AG09319 (cell line): ENCODE measurements at regions not wholly inside any gene's neighbourhood (a gene's known extent, or its start where the extent isn't known, plus 50 kb on each side); places are given as distances from the start of the nearest gene placed in this dataset.

Experiments
- DNase-seq: peaks from one replicate; pipeline ENCODE4 v3.0.0-alpha.2; 2010; ENCODE audit warnings: low read depth; ENCODE audit errors: extremely low read depth
- CTCF ChIP-seq: IDR thresholded peaks from 2 replicates; pipeline ENCODE4 v1.5.1; 2011; ENCODE audit warnings: low read depth, mild to moderate bottlenecking, inconsistent platforms, low read length, moderate library complexity

DNA sequence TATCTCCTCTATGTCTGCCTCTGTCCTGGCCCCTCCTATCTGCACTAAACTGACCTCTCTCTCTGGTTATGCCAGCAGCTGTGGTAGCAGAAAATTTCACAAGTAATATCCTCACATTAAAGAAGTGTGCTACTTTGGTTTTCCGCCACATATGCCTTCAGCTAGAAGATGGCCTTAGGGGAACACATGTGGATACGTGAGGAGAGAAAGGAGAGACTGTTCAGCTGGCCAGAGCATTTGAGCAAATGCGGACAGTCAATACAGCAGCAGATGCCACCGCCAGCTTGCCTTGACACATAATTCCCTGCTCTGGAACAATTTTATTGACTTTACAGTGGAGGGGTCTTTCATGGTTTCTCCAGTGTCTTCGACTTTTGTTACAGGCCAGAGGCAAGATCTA lies 434.6 kb downstream of the TAF11L14 start:
- TF ChIP-seq CTCF = no peak
- no peak for DNase-seq

GRCh38 chr5:18069790-18070189 lies 435.5 kb downstream of the TAF11L14 start:
- no peak for DNase-seq
- no peak for TF ChIP-seq CTCF

DNA sequence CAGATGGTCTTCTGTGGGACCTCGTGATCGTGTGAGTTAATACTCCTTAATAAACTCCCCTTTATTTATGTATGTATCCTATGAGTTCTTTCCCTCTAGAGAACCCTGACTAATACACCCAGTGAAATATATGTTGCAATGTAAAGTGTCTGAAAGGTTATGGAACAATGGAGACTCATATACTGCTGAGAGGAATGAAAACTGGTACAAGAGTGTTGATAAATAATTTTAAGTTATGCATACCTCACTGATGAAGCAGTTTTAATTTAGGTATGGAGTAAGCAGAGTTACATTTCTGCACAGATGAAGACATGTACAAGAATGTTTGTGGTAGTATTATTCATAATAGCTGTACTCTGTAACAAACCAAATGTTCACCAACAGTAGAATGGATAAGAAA lies 438.3 kb downstream of the TAF11L14 start:
- TF ChIP-seq CTCF = no peak
- DNase-seq = no peak

DNA sequence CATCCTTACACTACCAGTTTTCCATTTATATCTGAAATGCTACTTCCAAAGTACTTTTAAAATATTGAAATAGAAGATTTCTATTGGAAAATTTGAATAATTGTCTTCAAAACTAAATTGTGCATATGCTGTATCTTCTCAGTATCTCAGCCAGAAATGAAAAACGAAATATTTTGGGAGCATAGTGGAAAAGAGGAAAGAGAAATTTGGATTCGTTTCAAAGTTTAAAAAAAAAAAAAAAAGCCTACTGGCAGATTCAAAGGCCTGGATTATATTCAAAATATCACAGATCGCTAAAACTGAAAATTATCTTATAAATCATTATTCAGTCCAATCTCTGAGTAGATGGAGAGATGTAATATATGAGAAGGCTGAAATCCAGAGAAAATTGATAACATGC lies 440.7 kb downstream of the TAF11L14 start:
- no peak for DNase-seq
- no peak for TF ChIP-seq CTCF

- no peak for TF ChIP-seq CTCF
Measured at GRCh38 chr5:18078157-18078556, 443.9 kb downstream of the TAF11L14 start.

DNA sequence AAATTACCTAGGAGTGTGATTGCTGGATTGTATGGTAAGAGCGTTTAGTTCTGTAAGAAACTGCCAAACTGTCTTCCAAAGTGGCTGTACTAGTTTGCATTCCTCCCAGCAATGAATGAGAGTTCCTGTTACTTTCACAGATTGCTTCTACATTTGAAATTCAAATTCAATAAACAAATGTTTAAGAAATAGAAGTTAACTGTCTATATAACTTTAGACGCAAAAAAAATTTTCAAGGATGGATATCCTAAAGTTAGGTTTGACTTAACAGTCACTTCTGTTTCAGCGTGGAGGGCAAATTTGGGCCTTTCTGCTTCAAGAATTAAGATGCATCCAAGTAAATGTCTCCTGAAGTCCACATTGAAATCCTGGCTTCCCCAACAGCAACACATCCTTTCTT lies 445.6 kb downstream of the TAF11L14 start:
- no peak for TF ChIP-seq CTCF
- DNase-seq = no peak

More at GRCh38 chr5:18078157-18078556, 443.9 kb downstream of the TAF11L14 start:
- DNase-seq = no peak

GRCh38 chr5:18088020-18088579 lies 453.8 kb downstream of the TAF11L14 start:
- TF ChIP-seq CTCF = no peak
- no peak for DNase-seq
